ENCODE measurements at regions not wholly inside any gene's neighbourhood (a gene's known extent, or its start where the extent isn't known, plus 50 kb on each side); places are given as distances from the start of the nearest gene placed in this dataset.

- TF ChIP-seq CTCF (conservative IDR thresholded peaks at IDR 0.05 in 1 of 2, IDR thresholded peaks at IDR 0.05 in 1 of 2; ENCODE audit: low read depth in 1 of 2, low read length in 2 of 2) (no peak), EZH2 (IDR thresholded peaks at IDR 0.05; ENCODE audit: low read length, missing control alignments) (no peak)
Measured at GRCh38 chr3:124597273-124597672, 133.0 kb upstream of the UMPS start.

Measured in fibroblast of lung (primary cell).